Uterus (tissue), 2 donors: ENCODE measurements at regions not wholly inside any gene's neighbourhood (a gene's known extent, or its start where the extent isn't known, plus 50 kb on each side); places are given as distances from the start of the nearest gene placed in this dataset.

Source experiments
- CTCF ChIP-seq, 4 experiments: fragments of 200-600 bp in 2 of 4; fragments of 450-650 bp in 2 of 4; sonication (generic) in 2 of 4; IDR thresholded peaks; one replicate each; pipeline ENCODE4 v1.5.1; 2016 to 2019; ENCODE audit warnings: antibody characterized with exemption in 4 of 4, mild to moderate bottlenecking in 2 of 4, moderate library complexity in 1 of 4
- POLR2A ChIP-seq, 2 donors: fragments of 450-650 bp; IDR thresholded peaks; one replicate each; pipeline ENCODE4 v1.6.1; 2016; ENCODE audit warnings: antibody characterized with exemption in 2 of 2, mild to moderate bottlenecking in 1 of 2, moderate library complexity in 1 of 2

- no peak for TF ChIP-seq CTCF (IDR thresholded peaks at IDR 0.05)
- TF ChIP-seq POLR2A (IDR thresholded peaks at IDR 0.05) = no peak
These were observed 173.7 kb upstream of the NECTIN1 start for GRCh38 chr11:119902656-119903231.
